ENCODE measurements at regions not wholly inside any gene's neighbourhood (a gene's known extent, or its start where the extent isn't known, plus 50 kb on each side); places are given as distances from the start of the nearest gene placed in this dataset.

GRCh38 chr12:93152617-93153016, 223.5 kb upstream of the EEA1 start:
- H2AK5ac ChIP-seq (ENCODE audit: low read depth, low read length) = no peak overlapping the region
- H2BK15ac ChIP-seq (ENCODE audit: low read depth, low read length) = no peak overlapping the region
- H4K5ac ChIP-seq (ENCODE audit: low read depth, low read length) = no peak overlapping the region
- H3K79me1 ChIP-seq (ENCODE audit: low read depth in 1 of 2, low read length in 2 of 2) = no peaks in the 10 kb centered on the region
- H2BK120ac ChIP-seq (ENCODE audit: low read depth, low read length) = no peak overlapping the region
- H3K4ac ChIP-seq (ENCODE audit: low read depth, low read length) = no peak overlapping the region
- H3K14ac ChIP-seq (replicated peaks; ENCODE audit: low read depth, low read length) = no peak overlapping the region
- no peak overlapping the region for H2BK5ac ChIP-seq (ENCODE audit: low read depth, low read length, poor library complexity, severe bottlenecking)
- ChIA-PET POLR2A (ENCODE audit: unreplicated experiment) (no interaction called here), CTCF (interaction anchor here (1.4 kb wide), 1 partner anchor 9 kb away, joined by 3 read pairs; no protein-coding TSS in a partner anchor)
- no peak overlapping the region for H2AFZ ChIP-seq (replicated peaks; ENCODE audit: low read length, poor library complexity)
- H4K8ac ChIP-seq (ENCODE audit: low read depth in 2 of 2, low read length in 2 of 2) = no peak overlapping the region
- H3K9me1 ChIP-seq (ENCODE audit: insufficient read depth, low read length) = no peaks in the 10 kb centered on the region; the same call in 1 of the 2 replicates
- H2BK20ac ChIP-seq (ENCODE audit: low read depth, low read length) = no peak overlapping the region
- H3K4me2 ChIP-seq (ENCODE audit: low read depth, low read length) = no peak overlapping the region
- in situ Hi-C loops (cut with MboI; ENCODE audit: low sequenced_read_pairs) = no loop called here
- no peak for ATAC-seq (ENCODE audit: low read depth)
- H4K20me1 ChIP-seq (ENCODE audit: insufficient read depth, low read length) = no peaks in the 10 kb centered on the region
- H2AK9ac ChIP-seq (replicated peaks; ENCODE audit: low read depth, low read length, poor library complexity) = no peak overlapping the region
- H3K23ac ChIP-seq (ENCODE audit: low read depth, low read length) = no peak overlapping the region
- no peaks in the 10 kb centered on the region for H3K27me3 ChIP-seq (ENCODE audit: control insufficient read depth, insufficient read depth, low read length)
- no peak overlapping the region for H3K18ac ChIP-seq (ENCODE audit: low read depth, low read length)
- H4K91ac ChIP-seq (ENCODE audit: insufficient read depth, low read depth, low read length) = no peak overlapping the region
- 91% methylated on average over 1 of the region's 2 CpGs; no CpG with 5 or more reads in 1 of the 2 experiments for WGBS, 2 experiments (ENCODE audit: extremely low coverage in 2 of 2, insufficient read length in 1 of 2)
- no peaks in the 10 kb centered on the region for H3K36me3 ChIP-seq (ENCODE audit: control insufficient read depth, insufficient read depth, low read length)
- intact Hi-C loops (cut with micrococcal nuclease) = no loop called here
- H3K9ac ChIP-seq (ENCODE audit: low read depth, low read length) = no peak overlapping the region
- DNase-seq = no peak
- no peak overlapping the region for H3K56ac ChIP-seq (ENCODE audit: extremely low read depth, insufficient read depth, low read length)
- peak; percentile 86 for TF ChIP-seq MAFK (IDR thresholded peaks at IDR 0.05; ENCODE audit: low read depth, low read length)
- TF ChIP-seq RCOR1 (IDR thresholded peaks at IDR 0.05; ENCODE audit: insufficient replicate concordance, low read length) = no peak
- no peak overlapping the region for H3K4me3 ChIP-seq (ENCODE audit: insufficient read depth, low read depth, low read length)
- no TSS peak for BruUV-seq (replicated peaks)
- no peak overlapping the region for H3K27ac ChIP-seq (ENCODE audit: insufficient read depth, low read length)
- no peaks in the 10 kb centered on the region for H3K4me1 ChIP-seq (ENCODE audit: control insufficient read depth, insufficient read depth, low read length)
- H3K9me3 ChIP-seq (ENCODE audit: control insufficient read depth, insufficient read depth, low read length) = no peaks in the 10 kb centered on the region
- dilution Hi-C loops (cut with HindIII; ENCODE audit: low sequenced_read_pairs, unreplicated experiment) = no loop called here

All from IMR-90 (cell line).